ENCODE measurements at regions not wholly inside any gene's neighbourhood (a gene's known extent, or its start where the extent isn't known, plus 50 kb on each side); places are given as distances from the start of the nearest gene placed in this dataset.
A peak's percentile ranks its signal among the peaks of the same experiment; 100 is the strongest.

GRCh38 chr2:441258-442022 lies 153.5 kb upstream of the ALKAL2 start:
- ATAC-seq, result peak; percentile 33 to 69
- Mint-ChIP-seq H3K36me3 (no peaks in the 10 kb centered on the region), H3K27ac (peak overlapping the region in 1 of 2 donors; percentile 49), H3K9me3 (no peaks in the 10 kb centered on the region), H3K4me1 (ENCODE audit: low read depth in 2 of 2) (peaks cover 34 to 39% of the 10 kb centered on the region in 2 donors), H3K4me3 (peak overlapping the region; percentile 71), H3K27me3 (peaks cover 0 to 2% of the 10 kb centered on the region in 2 donors)
- DNase-seq (ENCODE audit: low spot score), result no peak

GRCh38 chr2:440403-440740 lies 152.5 kb upstream of the ALKAL2 start:
- H3K27me3 Mint-ChIP-seq, result peaks cover 0 to 2% of the 10 kb centered on the region in 2 donors
- H3K9me3 Mint-ChIP-seq, result no peaks in the 10 kb centered on the region
- no peaks in the 10 kb centered on the region for H3K36me3 Mint-ChIP-seq
- ATAC-seq (peak in 1 of 2 donors; percentile 15), DNase-seq (ENCODE audit: low spot score) (no peak)
- peak overlapping the region; percentile 41 to 49 for H3K27ac Mint-ChIP-seq
- H3K4me3 Mint-ChIP-seq, result peak overlapping the region; percentile 71
- H3K4me1 Mint-ChIP-seq (ENCODE audit: low read depth in 2 of 2), result peaks cover 34 to 39% of the 10 kb centered on the region in 2 donors

- peak overlapping the region in 1 of 2 donors; percentile 57 for H3K27ac Mint-ChIP-seq
- no peaks in the 10 kb centered on the region for H3K36me3 Mint-ChIP-seq
- ATAC-seq, result peak; percentile 51 to 76
- DNase-seq (ENCODE audit: low spot score), result no peak
- H3K27me3 Mint-ChIP-seq, result peaks cover 0 to 2% of the 10 kb centered on the region in 2 donors
- H3K9me3 Mint-ChIP-seq, result no peaks in the 10 kb centered on the region
- peaks cover 34 to 42% of the 10 kb centered on the region in 2 donors for H3K4me1 Mint-ChIP-seq (ENCODE audit: low read depth in 2 of 2)
- peak overlapping the region; percentile 51 for H3K4me3 Mint-ChIP-seq
Observed at GRCh38 chr2:439556-440402, 151.9 kb upstream of the ALKAL2 start.

GRCh38 chr2:439077-439476 lies 151.2 kb upstream of the ALKAL2 start:
- Mint-ChIP-seq H3K27me3 (peaks cover 0 to 2% of the 10 kb centered on the region in 2 donors), H3K27ac (peak overlapping the region in 1 of 2 donors; percentile 57), H3K9me3 (no peaks in the 10 kb centered on the region), H3K4me1 (ENCODE audit: low read depth in 2 of 2) (peaks cover 34 to 48% of the 10 kb centered on the region in 2 donors), H3K36me3 (no peaks in the 10 kb centered on the region), H3K4me3 (peak overlapping the region; percentile 51)
- DNase-seq (ENCODE audit: low spot score), result no peak
- ATAC-seq, result no peak

GRCh38 chr2:437756-438393 lies 150.0 kb upstream of the ALKAL2 start:
- peak overlapping the region; percentile 51 for H3K4me3 Mint-ChIP-seq
- no peaks in the 10 kb centered on the region for H3K36me3 Mint-ChIP-seq
- peak overlapping the region; percentile 10 to 68 for H3K27ac Mint-ChIP-seq
- peaks cover 29 to 45% of the 10 kb centered on the region in 2 donors for H3K4me1 Mint-ChIP-seq (ENCODE audit: low read depth in 2 of 2)
- ATAC-seq, result peak; percentile 72 to 77
- no peak for DNase-seq (ENCODE audit: low spot score)
- no peaks in the 10 kb centered on the region for H3K9me3 Mint-ChIP-seq
- peaks cover 0 to 2% of the 10 kb centered on the region in 2 donors for H3K27me3 Mint-ChIP-seq

- Mint-ChIP-seq H3K4me3 (no peak overlapping the region), H3K9me3 (no peaks in the 10 kb centered on the region), H3K36me3 (no peaks in the 10 kb centered on the region), H3K4me1 (ENCODE audit: low read depth in 2 of 2) (peaks cover 29 to 45% of the 10 kb centered on the region in 2 donors), H3K27me3 (peaks cover 0 to 2% of the 10 kb centered on the region in 2 donors), H3K27ac (peak overlapping the region in 1 of 2 donors; percentile 10)
- ATAC-seq (no peak), DNase-seq (ENCODE audit: low spot score) (no peak)
Observed at GRCh38 chr2:437180-437579, 149.3 kb upstream of the ALKAL2 start.

GRCh38 chr2:436205-436604 lies 148.3 kb upstream of the ALKAL2 start:
- Mint-ChIP-seq H3K36me3 (no peaks in the 10 kb centered on the region), H3K27me3 (peaks cover 0 to 2% of the 10 kb centered on the region in 2 donors), H3K4me3 (no peak overlapping the region), H3K9me3 (no peaks in the 10 kb centered on the region), H3K27ac (no peak overlapping the region), H3K4me1 (ENCODE audit: low read depth in 2 of 2) (peaks cover 29 to 42% of the 10 kb centered on the region in 2 donors)
- ATAC-seq (no peak), DNase-seq (ENCODE audit: low spot score) (no peak)

GRCh38 chr2:434625-435024 lies 146.7 kb upstream of the ALKAL2 start:
- Mint-ChIP-seq H3K4me1 (ENCODE audit: low read depth in 2 of 2) (peaks cover 35 to 48% of the 10 kb centered on the region in 2 donors), H3K9me3 (no peaks in the 10 kb centered on the region), H3K27me3 (no peaks in the 10 kb centered on the region), H3K27ac (peak overlapping the region in 1 of 2 donors; percentile 2), H3K36me3 (no peaks in the 10 kb centered on the region), H3K4me3 (no peak overlapping the region)
- ATAC-seq (no peak), DNase-seq (ENCODE audit: low spot score) (no peak)

- Mint-ChIP-seq H3K36me3 (no peaks in the 10 kb centered on the region), H3K27ac (no peak overlapping the region), H3K27me3 (no peaks in the 10 kb centered on the region), H3K9me3 (no peaks in the 10 kb centered on the region), H3K4me3 (no peak overlapping the region), H3K4me1 (ENCODE audit: low read depth in 2 of 2) (peaks cover 31 to 40% of the 10 kb centered on the region in 2 donors)
- ATAC-seq (no peak), DNase-seq (ENCODE audit: low spot score) (no peak)
Observed at GRCh38 chr2:433216-433615, 145.3 kb upstream of the ALKAL2 start.

- Mint-ChIP-seq H3K4me3 (peak overlapping the region; percentile 91), H3K36me3 (no peaks in the 10 kb centered on the region), H3K27me3 (no peaks in the 10 kb centered on the region), H3K9me3 (no peaks in the 10 kb centered on the region), H3K27ac (peak overlapping the region; percentile 87), H3K4me1 (ENCODE audit: low read depth in 2 of 2) (peaks cover 24 to 30% of the 10 kb centered on the region in 2 donors)
- ATAC-seq (peak; percentile 48 to 61), DNase-seq (ENCODE audit: low spot score) (no peak)
Observed at GRCh38 chr2:430291-431040, 142.6 kb upstream of the ALKAL2 start.

GRCh38 chr2:429575-430254 lies 141.8 kb upstream of the ALKAL2 start:
- H3K36me3 Mint-ChIP-seq, result no peaks in the 10 kb centered on the region
- no peaks in the 10 kb centered on the region for H3K9me3 Mint-ChIP-seq
- peak overlapping the region; percentile 87 for H3K27ac Mint-ChIP-seq
- no peak for DNase-seq (ENCODE audit: low spot score)
- ATAC-seq, result peak; percentile 75 to 80
- peaks cover 24 to 26% of the 10 kb centered on the region in 2 donors for H3K4me1 Mint-ChIP-seq (ENCODE audit: low read depth in 2 of 2)
- H3K27me3 Mint-ChIP-seq, result no peaks in the 10 kb centered on the region
- H3K4me3 Mint-ChIP-seq, result peak overlapping the region; percentile 91

GRCh38 chr2:429142-429541 lies 141.3 kb upstream of the ALKAL2 start:
- peak overlapping the region; percentile 91 for H3K4me3 Mint-ChIP-seq
- no peaks in the 10 kb centered on the region for H3K36me3 Mint-ChIP-seq
- no peak for DNase-seq (ENCODE audit: low spot score)
- no peak for ATAC-seq
- H3K27me3 Mint-ChIP-seq, result no peaks in the 10 kb centered on the region
- no peaks in the 10 kb centered on the region for H3K9me3 Mint-ChIP-seq
- peaks cover 22 to 24% of the 10 kb centered on the region in 2 donors for H3K4me1 Mint-ChIP-seq (ENCODE audit: low read depth in 2 of 2)
- H3K27ac Mint-ChIP-seq, result peak overlapping the region; percentile 87

- ATAC-seq, result no peak
- no peak overlapping the region for H3K27ac Mint-ChIP-seq
Observed at GRCh38 chr2:428591-428990, 140.7 kb upstream of the ALKAL2 start.

More at GRCh38 chr2:428591-428990, 140.7 kb upstream of the ALKAL2 start:
- H3K4me1 Mint-ChIP-seq (ENCODE audit: low read depth in 2 of 2), result peaks cover 20 to 24% of the 10 kb centered on the region in 2 donors
- H3K4me3 Mint-ChIP-seq, result no peak overlapping the region
- no peaks in the 10 kb centered on the region for H3K27me3 Mint-ChIP-seq
- no peak for DNase-seq (ENCODE audit: low spot score)
- no peaks in the 10 kb centered on the region for H3K9me3 Mint-ChIP-seq
- no peaks in the 10 kb centered on the region for H3K36me3 Mint-ChIP-seq

All from natural killer cell treated with Interleukin-12 subunit alpha and Interleukin-12 subunit beta and Interleukin-15 and Interleukin-18, amount 100 ng/mL, for 72 hours (primary cell).